ENCODE measurements at regions not wholly inside any gene's neighbourhood (a gene's known extent, or its start where the extent isn't known, plus 50 kb on each side); places are given as distances from the start of the nearest gene placed in this dataset.

DNA sequence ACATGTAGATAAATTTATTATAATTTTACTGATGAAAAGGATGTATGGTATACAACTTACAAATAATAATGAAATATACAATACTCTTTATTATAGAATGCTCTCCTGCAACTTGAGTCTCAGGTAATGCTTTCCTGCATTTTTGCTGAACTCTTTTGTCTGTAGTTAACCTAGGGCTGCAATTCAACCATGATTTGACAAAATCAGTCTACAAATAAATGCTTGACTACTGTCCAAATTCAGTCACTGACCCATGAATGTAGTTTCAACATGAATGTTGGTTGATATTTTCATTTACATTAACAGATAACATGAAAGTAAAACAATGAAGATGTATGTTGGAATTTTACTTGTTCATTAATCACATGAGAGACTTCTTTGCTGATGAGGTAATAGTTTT, 320.9 kb downstream of the ZSWIM6 start:
- DNase-seq (ENCODE audit: low read depth in 2 of 2), result no peak

DNA sequence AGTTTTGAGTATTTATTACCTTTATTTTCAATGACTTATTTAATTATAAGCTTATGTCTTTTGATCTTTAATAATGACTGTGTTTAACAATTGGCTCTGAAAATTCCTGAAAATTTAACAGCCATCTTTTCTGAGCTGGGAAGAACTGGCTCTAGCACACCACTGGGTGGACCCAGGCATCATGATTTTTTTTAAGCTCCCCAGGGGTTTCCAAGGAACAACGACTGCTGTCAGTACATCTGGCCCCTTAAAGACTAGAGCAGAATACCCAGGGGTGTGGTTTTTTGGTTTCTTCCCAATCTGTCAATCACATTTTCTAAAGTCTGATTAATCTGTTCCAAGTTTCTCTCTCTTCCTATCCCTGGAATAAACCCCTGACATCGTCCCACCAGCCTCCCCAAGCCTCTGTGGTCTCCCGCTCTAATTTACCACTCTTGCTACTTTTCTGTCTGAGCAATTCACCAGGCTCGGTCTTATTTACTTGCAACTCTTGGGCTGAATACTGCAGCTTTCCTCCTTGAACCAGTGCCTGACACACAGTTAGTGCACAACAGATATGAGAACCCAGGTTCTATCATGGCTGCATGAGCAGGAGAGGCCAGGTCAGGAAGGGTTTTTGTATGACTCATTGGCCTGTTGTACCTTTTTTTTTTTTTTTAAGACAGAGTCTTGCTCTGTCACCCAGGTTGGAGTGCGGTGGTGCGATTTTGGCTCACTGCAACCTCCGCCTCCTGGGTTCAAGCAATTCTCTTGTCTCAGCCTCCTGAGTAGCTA, 321.9 kb downstream of the ZSWIM6 start:
- DNase-seq (ENCODE audit: low read depth in 2 of 2), result no peak

DNA sequence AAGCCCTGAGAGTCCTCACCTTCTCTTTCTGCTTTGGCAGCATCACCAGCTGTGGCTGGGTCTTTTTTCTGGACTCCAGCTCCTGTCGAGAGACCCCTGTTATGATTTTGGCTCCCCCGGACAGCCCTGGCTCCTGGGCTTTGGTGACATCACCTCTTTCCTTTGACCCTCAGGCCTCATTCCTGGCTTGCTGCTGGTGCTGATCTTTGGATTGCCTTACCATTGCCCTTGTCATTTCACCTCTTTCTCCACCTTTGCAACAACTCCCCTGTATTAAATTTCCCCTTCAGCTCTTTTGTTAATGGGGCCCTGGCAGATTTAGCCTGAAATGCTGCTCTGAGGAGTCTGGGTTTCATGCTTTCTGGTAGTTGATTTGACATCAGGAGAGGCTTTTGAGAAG, 322.8 kb downstream of the ZSWIM6 start:
- no peak for DNase-seq (ENCODE audit: low read depth in 2 of 2)

DNA sequence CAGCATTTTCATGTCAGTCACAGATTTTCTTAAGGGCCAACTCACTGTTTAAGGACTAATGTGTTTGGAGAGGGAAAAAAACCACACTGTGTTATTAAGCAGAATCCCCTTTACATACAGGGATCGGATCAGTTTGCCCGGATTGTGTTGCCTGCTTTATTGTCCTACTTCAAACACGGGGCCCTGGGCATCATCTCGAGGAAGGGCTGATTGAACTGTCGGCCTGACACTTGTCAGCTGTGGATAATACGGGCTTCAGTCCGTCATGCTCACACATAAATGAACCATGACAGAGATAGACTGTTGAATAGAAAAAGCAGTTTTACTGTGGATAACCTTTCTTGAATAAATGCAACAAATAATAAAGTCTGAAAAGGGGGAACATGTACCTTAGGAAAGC, 325.0 kb downstream of the ZSWIM6 start:
- DNase-seq (ENCODE audit: low read depth in 2 of 2), result no peak

DNA sequence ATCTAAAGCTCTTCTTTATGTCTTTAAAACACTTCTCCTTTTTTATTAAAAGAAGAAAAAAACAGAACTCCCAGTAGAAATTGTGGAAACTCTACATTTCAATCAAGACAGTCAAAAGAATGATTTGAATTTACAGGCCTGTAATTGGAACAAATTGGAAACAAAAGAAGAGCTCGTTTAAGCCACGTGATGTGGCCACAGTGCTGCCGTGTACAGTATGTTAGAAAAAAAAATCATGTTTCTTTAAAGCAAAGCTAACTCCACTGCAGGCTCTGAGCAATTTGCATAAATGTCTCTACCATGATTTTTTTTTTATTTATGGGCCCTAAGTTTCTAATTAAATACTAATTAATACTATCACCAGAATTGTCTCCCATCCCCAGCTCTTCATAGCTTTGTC, 325.6 kb downstream of the ZSWIM6 start:
- no peak for DNase-seq (ENCODE audit: low read depth in 2 of 2)

DNA sequence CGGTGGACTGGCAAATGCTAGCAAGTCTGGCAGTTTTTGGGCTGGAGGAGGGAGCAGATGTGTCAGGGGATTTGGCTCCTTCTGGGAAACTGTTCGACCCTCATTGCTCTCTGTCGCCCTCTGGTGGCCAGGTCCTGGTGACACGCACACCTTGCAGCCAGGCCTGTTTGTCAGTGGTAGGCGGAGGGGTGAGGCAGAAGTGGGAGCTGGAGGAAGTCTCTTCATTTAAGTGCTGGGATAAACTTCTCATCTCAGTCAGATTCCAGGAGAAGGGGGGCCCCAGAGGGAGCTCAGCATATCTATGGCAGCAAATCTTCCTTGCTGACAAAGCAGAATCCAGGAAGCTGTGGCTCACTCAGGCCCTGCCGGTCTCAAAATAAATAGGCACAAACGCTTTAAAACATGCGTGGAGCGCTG, 326.5 kb downstream of the ZSWIM6 start:
- peak; percentile 75 to 92 for DNase-seq (ENCODE audit: low read depth in 2 of 2)

DNA sequence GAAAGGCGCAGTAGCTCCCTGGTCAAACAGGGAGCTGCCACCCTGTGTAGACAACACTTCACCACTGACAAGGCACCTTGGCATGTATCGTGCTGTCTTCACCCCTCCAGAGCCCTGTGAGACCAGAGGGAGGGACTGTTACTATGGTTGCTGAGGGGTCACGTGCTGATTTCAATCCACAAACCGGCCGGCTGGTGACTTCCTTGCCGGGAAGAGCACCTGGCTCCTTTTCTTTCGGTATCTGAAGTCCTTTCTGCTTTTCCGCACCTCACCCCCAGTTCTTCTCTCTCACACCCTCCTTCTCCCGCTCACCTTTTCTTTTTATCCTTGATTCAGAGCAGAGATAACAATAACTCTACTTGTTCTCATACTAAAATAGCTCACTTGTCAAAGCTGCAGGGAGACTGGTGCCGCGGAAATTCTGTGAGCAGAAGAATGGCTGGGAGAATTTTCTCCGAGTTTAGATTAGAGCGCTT, 327.2 kb downstream of the ZSWIM6 start:
- no peak for DNase-seq (ENCODE audit: low read depth in 2 of 2)

DNA sequence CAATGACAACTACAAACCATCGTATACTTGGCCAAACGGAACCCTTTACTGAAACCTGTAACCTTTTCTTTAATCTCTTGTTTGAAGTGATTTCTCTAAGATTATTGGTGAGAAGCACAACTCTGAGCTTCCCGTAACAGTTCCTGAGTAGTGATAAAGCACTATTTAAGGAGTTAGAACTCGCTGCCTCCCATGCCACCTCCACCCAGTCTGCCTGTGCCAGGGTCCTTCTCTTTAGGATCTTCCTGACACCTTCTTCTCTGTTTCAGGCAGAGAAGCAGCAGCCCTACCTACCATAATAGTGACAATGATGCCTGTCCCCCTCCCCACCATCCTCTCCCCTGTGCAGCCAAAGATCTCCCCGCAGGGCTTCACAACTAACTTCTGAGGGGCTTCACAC, 330.6 kb downstream of the ZSWIM6 start:
- DNase-seq (ENCODE audit: low read depth in 2 of 2), result no peak

DNA sequence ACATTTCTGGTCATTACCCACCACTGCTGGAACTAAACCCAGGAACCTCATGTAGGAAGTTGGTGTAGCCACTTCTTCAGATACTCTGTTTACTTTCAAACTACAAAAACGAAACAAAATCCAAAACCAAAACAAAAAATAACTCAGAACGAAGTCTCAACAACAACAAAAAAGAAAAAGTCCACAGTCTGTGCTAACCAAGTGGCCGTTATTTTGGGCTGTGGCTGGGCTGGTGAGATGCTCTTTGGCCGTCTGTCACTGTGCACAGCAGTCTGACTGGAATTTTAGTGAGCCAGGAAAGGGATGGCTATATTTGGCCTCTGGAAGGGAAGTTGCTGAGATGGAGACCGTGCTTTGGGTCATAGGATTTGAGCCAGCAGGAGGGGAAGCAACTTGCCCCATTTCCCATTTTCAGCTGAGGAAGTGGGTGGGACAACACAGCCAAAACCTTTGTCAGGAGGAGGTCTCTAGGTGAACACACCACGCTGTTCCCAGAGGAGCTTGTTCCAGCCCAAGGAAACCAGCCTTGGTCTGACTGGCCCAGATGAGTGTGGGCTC, 334.1 kb downstream of the ZSWIM6 start:
- no peak for DNase-seq (ENCODE audit: low read depth in 2 of 2)

DNA sequence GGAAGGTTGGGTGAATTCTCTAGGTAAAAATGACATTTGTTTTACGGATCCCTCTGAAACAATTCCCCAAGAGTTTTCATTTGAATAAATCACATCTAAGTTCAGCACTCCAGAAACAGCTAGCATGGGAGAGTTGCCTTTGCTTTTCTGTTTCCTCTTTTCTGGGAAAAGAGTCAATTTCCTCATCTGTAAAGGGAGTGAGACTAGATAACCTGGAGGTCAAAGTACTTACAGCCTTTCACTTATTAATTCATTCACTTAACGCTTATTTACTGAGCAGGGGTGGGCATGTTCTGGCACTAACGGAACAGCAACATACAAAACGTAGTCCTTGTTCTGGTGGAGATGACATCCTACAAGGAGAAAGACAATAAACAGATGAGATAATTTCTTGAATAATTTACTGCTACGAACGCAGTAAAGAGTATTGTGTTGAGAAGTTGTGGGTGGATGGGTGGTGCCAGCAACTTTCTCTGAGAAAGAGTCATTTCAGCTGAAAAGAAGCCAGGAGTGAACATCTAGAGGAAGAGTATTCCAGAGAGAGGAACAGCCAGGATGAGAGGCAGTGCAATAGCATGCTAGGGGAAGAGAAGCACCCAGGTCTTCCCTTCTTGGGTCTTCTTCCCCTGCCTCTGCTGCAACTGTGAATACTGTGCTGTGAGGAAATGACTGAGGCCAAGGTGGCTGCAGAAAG, 335.6 kb downstream of the ZSWIM6 start:
- DNase-seq (ENCODE audit: low read depth in 2 of 2), result no peak

DNA sequence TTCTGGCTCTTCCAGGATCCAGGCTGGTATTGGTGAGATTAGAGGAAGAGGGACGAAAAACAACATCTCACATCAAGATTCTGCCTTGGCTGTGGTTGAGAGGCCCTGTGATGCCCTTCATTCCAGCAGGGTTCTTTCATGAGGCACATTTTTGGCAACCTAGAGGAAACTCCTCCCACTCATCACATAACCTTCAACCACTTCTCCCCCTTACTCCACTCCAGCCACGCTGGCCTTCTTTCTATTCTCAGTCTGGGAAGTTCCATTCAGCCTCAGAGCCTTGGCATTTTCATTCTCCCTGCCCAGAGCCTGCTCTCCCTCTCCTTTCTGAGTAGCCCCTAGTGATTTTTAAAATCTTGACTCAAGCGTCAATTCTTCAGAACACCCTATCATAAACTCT, 337.5 kb downstream of the ZSWIM6 start:
- no peak for DNase-seq (ENCODE audit: low read depth in 2 of 2)

DNA sequence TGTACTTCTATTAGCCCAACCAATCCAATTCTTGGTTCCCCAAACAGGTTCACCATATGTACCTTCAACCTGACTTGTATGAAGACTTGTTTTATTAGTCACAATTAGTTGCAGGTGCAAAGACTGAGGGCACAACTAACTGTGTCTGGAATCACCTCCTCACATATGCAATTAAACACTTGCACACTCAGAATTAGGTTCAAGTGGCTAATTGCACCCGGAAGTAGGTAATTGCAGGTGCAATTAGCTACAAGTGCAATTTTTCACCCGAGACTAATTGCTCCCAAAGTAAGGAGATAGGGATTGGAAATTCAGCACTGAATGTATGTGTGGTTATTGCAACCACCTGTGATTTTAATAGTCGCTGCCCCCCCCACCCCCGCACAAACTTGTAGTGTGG, 338.9 kb downstream of the ZSWIM6 start:
- DNase-seq (ENCODE audit: low read depth in 2 of 2), result no peak

DNA sequence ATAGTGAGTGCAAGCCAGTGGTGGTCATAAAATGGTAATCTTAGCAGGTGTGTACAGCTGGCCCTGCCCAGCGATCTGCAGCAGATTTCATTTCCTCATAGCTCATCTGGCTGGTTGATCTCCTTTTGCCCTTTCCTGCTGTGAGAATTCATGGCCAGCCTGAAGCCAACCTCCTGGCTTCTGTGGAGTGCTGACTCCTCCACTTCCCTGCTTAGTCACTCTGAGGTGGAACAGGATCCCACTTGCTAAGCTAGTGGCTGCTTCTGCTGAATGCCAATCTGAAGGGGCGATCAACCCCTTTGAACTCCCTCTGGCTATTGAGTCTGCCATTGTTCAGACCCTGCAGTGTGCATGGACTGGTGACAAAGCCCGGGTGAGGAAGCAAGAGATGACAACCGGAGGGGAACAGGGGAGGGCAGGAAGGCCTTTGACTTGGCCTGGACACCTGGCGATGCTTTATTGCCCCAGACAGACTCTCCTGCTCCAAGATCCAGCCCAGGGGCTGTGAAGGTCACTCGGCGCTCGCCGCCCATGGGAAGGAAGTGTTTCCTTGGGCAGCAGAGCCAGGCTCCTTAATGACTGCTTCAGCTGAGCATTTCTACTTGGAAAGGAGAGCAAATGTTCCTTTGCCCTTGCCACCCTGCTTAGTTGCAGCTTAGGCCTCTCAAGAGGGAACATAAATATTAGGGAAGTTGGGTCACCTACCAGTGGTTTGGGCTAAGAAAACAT, 341.1 kb downstream of the ZSWIM6 start:
- no peak for DNase-seq (ENCODE audit: low read depth in 2 of 2)

DNA sequence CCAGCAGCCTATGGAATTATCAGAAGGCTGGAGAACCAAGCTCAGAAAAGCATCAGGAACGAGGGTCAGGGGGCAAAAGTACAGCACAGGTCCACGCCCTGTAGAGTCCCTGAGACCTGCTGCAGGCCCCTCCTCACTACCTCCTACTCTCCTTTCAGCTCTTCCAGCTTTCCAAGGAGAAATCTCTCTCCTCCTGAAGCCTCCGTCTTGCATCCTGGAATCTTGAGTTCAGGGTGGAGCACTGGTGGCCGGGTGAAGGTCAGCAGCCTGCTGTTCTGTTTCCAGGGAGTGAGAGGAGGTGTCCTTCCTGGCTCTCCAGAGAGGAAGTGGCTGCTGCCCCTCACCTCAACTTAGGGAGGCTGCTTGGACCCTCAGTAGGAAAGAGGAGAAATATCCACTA, 342.3 kb downstream of the ZSWIM6 start:
- no peak for DNase-seq (ENCODE audit: low read depth in 2 of 2)

DNA sequence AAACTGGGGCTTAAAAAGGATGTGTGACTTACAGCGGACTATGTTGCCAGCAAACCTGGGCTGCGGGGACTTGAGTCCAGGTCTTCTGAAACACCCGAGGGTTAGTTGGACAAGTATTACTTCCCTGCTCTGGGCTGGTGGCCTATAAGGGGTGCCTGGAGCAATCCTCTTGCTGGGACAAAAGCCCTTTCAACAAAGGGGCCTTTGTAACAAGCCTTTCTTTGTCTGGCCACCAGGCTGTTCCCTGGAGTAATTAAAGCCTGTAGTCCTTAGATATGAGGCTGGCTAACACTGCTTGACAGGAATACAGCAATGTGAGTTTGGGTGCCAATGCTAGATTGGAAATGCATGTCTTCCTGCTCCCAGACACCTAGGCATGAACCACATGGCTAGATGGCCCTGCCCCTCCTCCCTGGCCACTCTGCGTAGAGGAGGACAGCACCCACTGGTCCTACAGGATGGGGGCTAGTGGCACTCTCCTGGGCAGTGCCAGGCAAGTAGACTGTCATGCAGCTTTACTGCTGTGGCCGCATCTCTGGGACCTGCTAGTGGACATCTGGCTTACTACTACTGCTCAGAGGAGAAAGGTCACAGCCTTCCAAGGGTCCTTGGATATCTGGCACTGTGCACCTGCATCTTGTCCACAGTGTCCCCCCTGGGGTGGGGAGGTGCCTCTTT, 343.1 kb downstream of the ZSWIM6 start:
- no peak for DNase-seq (ENCODE audit: low read depth in 2 of 2)

DNA sequence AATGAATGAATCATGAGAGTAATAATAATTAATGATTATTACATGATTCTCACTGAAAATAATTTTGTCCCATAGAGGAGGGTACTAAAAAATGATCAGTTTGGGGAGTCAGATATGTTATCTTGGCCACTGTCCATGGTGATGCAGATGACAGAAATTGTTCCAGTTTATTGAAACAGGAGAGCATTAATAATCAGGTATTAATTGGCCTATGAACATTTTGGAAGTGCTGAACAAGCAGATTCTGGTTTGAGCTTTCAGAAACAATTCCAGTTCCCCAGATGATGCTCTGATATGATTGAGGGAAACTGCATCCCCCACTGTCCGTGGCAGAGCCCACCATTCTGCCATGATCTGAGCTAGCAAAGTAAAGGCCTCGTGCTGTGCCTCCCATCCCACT, 345.2 kb downstream of the ZSWIM6 start:
- no peak for DNase-seq (ENCODE audit: low read depth in 2 of 2)

DNA sequence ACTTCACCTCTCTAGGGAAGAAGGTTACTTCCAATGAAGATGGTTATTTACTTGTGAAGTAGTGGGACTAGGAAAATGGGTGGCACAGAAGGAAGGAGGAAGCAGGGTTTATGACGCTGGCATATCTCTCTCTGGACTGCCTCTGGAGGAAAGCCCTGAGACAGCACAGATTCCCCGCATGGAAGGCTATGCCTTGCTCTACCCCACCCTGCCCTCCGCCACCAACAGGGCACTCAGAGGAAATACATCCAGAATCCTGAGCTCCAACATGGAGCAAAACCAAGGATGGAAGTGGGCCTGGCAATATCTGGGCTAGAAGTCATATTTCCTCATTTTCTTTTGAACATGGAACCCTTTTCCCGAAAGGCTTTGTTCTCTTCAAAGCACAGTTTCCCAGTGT, 346.9 kb downstream of the ZSWIM6 start:
- no peak for DNase-seq (ENCODE audit: low read depth in 2 of 2)

DNA sequence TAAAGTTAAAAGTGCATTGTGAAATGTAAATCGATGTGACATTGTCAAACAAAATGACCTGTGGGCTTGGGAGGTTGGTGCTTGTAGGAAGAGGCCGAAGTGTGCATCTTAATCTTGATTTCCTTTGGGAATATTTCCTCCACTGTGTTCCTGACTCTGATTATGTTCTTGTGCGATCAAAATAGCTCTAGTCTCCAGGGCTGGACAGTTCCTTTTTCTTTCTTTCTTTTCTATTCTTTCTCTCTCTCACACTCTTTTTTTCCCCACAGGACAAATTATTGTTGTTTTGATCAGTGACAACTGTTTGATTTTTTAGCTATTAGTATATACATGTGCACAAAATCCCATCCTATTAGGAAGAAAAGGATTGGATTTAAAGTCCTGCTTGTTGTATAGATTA, 347.5 kb downstream of the ZSWIM6 start:
- no peak for DNase-seq (ENCODE audit: low read depth in 2 of 2)

DNA sequence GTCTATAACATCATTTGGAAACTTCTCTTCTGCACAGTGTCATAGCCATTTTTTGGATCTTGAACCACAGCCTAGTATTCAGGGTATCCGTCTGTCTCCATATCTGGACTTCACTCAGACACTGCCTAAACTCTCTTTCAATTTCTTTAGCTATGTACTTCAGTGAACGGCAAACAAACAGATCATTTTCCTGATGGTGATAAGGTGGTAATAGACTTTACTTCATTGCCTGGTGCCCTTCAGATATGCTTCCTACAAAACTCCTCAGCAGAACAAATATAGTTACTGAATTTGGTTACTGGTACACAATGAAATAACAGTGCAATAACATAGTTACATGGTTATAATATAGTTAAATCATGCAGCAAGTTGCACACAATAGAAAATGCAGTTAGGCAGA, 348.2 kb downstream of the ZSWIM6 start:
- no peak for DNase-seq (ENCODE audit: low read depth in 2 of 2)

DNA sequence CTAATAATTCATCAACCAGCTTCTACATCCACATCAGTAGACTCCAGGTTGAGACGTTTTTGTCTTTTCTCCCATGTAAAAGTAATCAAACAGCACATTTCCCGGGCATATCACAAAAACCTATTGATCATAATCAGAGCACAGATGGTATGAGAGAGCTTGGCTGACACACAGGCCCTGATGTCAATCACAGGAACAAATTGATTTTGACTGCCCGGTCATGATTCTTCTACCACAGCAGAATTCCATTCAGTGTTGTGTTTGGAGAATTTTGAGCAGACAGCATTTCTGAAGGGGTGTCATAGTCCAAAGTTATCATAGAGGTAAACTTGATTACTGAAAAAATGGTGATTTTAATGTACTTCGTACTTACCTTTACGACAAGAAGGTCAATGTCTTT, 351.1 kb downstream of the ZSWIM6 start:
- DNase-seq (ENCODE audit: low read depth in 2 of 2), result no peak

DNA sequence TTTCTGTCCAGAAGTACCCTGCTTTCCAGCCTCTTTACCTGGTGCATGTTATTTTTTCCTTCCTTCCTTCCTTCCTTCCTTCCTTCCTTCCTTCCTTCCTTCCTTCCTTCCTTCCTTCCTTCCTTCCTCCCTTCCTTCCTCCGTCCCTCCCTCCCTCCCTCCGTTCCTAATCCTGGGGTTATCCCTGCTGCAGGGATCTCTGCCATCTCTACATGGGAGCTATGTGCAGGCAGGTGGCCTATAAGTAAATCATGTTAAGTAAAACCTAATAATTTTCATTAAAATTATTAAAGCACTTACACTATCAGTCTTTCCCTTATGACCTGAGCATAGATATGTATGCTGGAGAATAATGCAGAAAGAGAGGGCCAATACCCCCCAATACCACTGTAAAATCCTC, 351.9 kb downstream of the ZSWIM6 start:
- no peak for DNase-seq (ENCODE audit: low read depth in 2 of 2)

All from stimulated activated CD4-positive, alpha-beta T cell treated with anti-CD3 and anti-CD28 coated beads, Interleukin-4, amount 100 ng/mL, for 48 hours (primary cell).